ENCODE measurements at regions not wholly inside any gene's neighbourhood (a gene's known extent, or its start where the extent isn't known, plus 50 kb on each side); places are given as distances from the start of the nearest gene placed in this dataset.

GRCh38 chrX:109928596-109929335, 74.1 kb upstream of the TMEM164 start:
- CTCF ChIA-PET, result no interaction called here
- DNase-seq (ENCODE audit: extremely low spot score), result no peak
- POLR2A ChIA-PET, result no interaction called here
- TF ChIP-seq CTCF (IDR thresholded peaks at IDR 0.05; ENCODE audit: control extremely low read depth, extremely low read depth, low read depth, missing control alignments), result no peak

GRCh38 chrX:109931677-109932076, 71.2 kb upstream of the TMEM164 start:
- ChIA-PET POLR2A (no interaction called here), CTCF (interaction anchor here (1.3 kb wide), 1 partner anchor 41 kb away, joined by 3 read pairs; no protein-coding TSS in a partner anchor)
- no peak for TF ChIP-seq CTCF (IDR thresholded peaks at IDR 0.05; ENCODE audit: control extremely low read depth, extremely low read depth, low read depth, missing control alignments)
- no peak for DNase-seq (ENCODE audit: extremely low spot score)

- DNase-seq (ENCODE audit: extremely low spot score), result no peak
- ChIA-PET POLR2A (no interaction called here), CTCF (interaction anchor here (1.4 kb wide), 1 partner anchor 19 kb away, joined by 3 read pairs; no protein-coding TSS in a partner anchor)
- no peak for TF ChIP-seq CTCF (IDR thresholded peaks at IDR 0.05; ENCODE audit: control extremely low read depth, extremely low read depth, low read depth, missing control alignments)
Observed at GRCh38 chrX:109934434-109934833, 68.5 kb upstream of the TMEM164 start.

GRCh38 chrX:109934935-109935334, 68.0 kb upstream of the TMEM164 start:
- TF ChIP-seq CTCF (IDR thresholded peaks at IDR 0.05; ENCODE audit: control extremely low read depth, extremely low read depth, low read depth, missing control alignments), result no peak
- no peak for DNase-seq (ENCODE audit: extremely low spot score)
- CTCF ChIA-PET, result interaction anchor here (1.4 kb wide), 1 partner anchor 19 kb away, joined by 3 read pairs; no protein-coding TSS in a partner anchor
- POLR2A ChIA-PET, result no interaction called here

GRCh38 chrX:109936114-109936513, 66.8 kb upstream of the TMEM164 start:
- ChIA-PET CTCF (interaction anchor here (1.0 kb wide), 1 partner anchor 46 kb away, joined by 5 read pairs; no protein-coding TSS in a partner anchor), POLR2A (no interaction called here)
- TF ChIP-seq CTCF (IDR thresholded peaks at IDR 0.05; ENCODE audit: control extremely low read depth, extremely low read depth, low read depth, missing control alignments), result no peak
- DNase-seq (ENCODE audit: extremely low spot score), result no peak

GRCh38 chrX:109936598-109936997, 66.3 kb upstream of the TMEM164 start:
- ChIA-PET POLR2A (no interaction called here), CTCF (interaction anchor here (1.0 kb wide), 1 partner anchor 46 kb away, joined by 5 read pairs; no protein-coding TSS in a partner anchor)
- no peak for TF ChIP-seq CTCF (IDR thresholded peaks at IDR 0.05; ENCODE audit: control extremely low read depth, extremely low read depth, low read depth, missing control alignments)
- no peak for DNase-seq (ENCODE audit: extremely low spot score)
